HG02884 (cell line): ENCODE measurements at regions not wholly inside any gene's neighbourhood (a gene's known extent, or its start where the extent isn't known, plus 50 kb on each side); places are given as distances from the start of the nearest gene placed in this dataset.
"Not testable (repeated sequence)": the region's sequence is repeated elsewhere in the genome, so short reads cannot be mapped to it uniquely, and the experiment has no call there.

Experiments used
- ATAC-seq: cut with Tn5 transposase; IDR thresholded peaks from one replicate; pipeline ENCODE4 v1.9.1; 2021; ENCODE audit warnings: mild to moderate bottlenecking, moderate library complexity; ENCODE audit not compliant: unreplicated experiment

- ATAC-seq: no peak
Measured at GRCh38 chr6:54559136-54559535, 250.9 kb downstream of the TINAG start.

- not testable (repeated sequence) for ATAC-seq
Measured at GRCh38 chr6:54564188-54564587, 255.9 kb downstream of the TINAG start.

DNA sequence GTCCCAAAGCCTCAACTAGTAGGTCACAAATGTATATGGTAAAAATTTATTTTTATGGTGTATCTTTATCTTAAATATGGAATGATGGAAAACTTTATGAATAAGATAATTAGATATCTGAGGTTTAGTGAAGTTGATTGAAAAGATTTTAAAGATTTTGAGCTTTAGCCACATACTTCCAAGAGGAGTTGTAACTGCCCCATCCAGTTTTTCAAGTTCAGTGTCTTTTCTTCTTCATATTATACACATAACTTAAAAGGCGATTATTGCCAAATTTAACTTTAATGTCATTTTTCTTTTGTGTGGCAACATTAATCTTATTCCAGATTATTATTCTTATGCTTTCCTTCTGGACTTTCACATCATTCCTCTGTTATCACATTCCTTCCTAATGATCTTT is 266.4 kb downstream of the TINAG start:
- no peak for ATAC-seq

GRCh38 chr6:54578261-54578660 is 268.3 kb upstream of the FAM83B start:
- no peak for ATAC-seq

- ATAC-seq: no peak
Measured at GRCh38 chr6:54579011-54579410, 267.6 kb upstream of the FAM83B start.

- no peak for ATAC-seq
Measured at GRCh38 chr6:54586251-54586650, 260.3 kb upstream of the FAM83B start.

GRCh38 chr6:54587277-54587676 is 259.3 kb upstream of the FAM83B start:
- no peak for ATAC-seq

DNA sequence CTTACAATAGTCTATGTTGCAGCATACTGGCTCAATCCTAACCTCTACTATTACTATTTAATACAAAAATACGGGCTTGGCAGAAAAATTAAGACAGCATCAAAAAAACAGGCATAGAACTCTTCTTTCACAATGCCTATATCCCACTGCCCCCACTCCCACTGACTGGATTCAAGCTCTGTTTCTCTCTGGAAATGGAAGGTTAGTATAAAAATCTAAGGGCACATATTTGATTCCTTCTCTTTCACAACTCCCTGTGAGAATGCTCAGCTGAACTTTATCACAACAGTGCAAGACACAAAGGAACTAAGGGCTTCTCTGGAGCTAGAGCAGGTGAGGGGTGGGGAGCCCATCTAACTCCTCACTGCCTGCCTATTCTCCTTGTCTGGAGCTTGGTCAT is 258.4 kb upstream of the FAM83B start:
- no peak for ATAC-seq

- no peak for ATAC-seq
Measured at GRCh38 chr6:54595844-54596243, 250.7 kb upstream of the FAM83B start.

GRCh38 chr6:54598787-54599313 is 247.7 kb upstream of the FAM83B start:
- ATAC-seq: no peak

DNA sequence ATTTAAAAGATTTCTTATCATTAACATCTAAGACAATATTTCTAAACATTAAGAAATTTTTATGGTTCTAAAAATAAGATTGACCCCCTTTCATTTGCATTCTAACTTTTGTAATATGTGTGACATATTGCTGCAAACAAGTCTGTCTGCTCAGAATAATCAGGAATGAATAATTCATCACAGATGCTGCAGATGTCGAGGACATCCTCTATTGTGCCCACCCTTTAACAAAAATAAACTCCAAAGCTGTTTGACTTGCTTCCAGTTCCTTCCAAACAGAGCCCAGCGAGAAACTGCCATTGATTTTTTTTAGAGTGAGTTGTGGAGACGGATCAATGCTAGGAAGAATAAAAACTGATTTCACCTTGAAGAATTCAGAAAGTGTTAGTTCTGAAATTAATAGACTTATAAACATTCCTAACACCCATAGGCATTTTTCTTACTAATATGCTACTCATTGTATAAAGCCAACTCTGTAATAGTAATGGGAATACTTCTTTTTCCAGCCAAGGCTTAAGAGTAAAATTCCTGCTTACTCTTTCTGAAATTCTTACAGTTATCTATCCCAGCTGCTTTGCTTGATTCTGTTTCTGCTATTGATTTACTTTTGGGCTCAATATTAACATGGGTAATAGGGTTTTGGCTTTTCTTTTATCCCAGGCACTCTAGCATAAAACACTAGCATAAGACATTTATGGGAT is 244.8 kb upstream of the FAM83B start:
- ATAC-seq: no peak

- ATAC-seq: no peak
Measured at GRCh38 chr6:54602591-54602990, 244.0 kb upstream of the FAM83B start.

- ATAC-seq: no peak
Measured at GRCh38 chr6:54609981-54610380, 236.6 kb upstream of the FAM83B start.

DNA sequence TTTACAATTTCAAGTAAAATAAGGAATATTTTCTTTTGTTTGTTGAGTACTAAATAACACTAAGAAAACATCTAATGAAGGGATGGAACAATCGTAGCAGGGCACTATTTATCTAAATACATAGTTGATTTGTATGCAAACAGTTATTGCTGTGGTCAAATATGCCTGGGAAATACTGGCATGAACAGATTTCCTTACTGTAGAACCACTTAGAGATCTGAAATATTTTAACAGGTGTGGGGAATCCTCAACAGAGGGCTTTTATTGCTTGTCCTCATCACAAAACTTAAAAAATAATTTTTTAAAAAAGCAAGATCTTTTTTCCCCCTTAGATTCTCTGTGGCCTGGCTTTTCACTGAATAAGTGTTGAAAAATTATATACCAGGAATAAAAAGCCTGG is 233.0 kb upstream of the FAM83B start:
- ATAC-seq: no peak

GRCh38 chr6:54614499-54615195 is 231.9 kb upstream of the FAM83B start:
- ATAC-seq: no peak

GRCh38 chr6:54617730-54618129 is 228.8 kb upstream of the FAM83B start:
- no peak for ATAC-seq

- no peak for ATAC-seq
Measured at GRCh38 chr6:54618572-54618971, 228.0 kb upstream of the FAM83B start.

GRCh38 chr6:54619102-54619501 is 227.5 kb upstream of the FAM83B start:
- no peak for ATAC-seq

- ATAC-seq: peak; percentile 82
Measured at GRCh38 chr6:54621285-54621684, 225.3 kb upstream of the FAM83B start.

DNA sequence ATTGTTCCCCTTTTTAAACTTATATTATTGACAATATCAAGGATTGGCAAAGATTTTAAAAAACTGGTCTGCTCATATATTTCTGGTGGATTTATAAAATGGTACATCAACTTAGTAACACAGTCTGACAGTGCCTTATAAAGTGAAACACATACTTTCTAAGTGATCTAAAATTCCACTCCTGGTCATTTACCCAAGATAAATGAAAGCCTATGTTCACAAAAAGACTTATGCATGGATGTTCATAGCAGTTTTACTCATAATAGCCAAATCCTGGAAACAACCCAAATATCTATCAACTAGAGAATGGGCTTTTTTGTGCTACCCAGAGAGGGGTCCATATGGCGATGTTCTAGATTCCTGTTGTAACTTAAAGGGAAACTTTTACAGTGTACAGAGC is 222.4 kb upstream of the FAM83B start:
- no peak for ATAC-seq

GRCh38 chr6:54624779-54625178 is 221.8 kb upstream of the FAM83B start:
- no peak for ATAC-seq

DNA sequence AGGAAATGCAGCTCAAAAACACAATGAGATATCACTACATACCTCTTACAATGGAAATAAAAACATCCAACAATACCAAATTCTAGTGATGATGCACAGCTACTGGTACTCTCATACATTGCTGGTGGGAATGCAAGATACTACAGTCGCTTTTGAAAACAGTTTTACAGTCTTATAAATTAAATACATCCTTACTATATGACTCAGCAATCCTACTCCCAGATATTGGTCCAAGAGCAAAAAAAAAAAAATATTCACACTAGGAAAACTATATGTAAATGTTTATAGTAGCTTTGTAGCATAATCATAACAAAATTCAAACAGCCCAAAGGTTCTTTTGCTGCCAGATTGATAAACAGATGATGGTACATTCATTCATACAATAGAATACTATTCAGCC is 217.4 kb upstream of the FAM83B start:
- no peak for ATAC-seq
